HEK293 (cell line): ENCODE measurements at regions not wholly inside any gene's neighbourhood (a gene's known extent, or its start where the extent isn't known, plus 50 kb on each side); places are given as distances from the start of the nearest gene placed in this dataset.

ENCODE experiments used
- CTCF ChIA-PET: fragments of 350-600 bp; formaldehyde crosslinking; extraction: SDS; loops from one replicate; lab custom pipeline; 2021; ENCODE audit warnings: antibody characterized with exemption; lab: Yijun Ruan, JAX
- POLR2A ChIA-PET: fragments of 300-600 bp; formaldehyde crosslinking; extraction: SDS; loops from one replicate; lab custom pipeline; 2020; ENCODE audit warnings: antibody characterized with exemption, inconsistent platforms; lab: Yijun Ruan, JAX
- H3K27ac ChIP-seq: fragments of 200-500 bp; sonication (Bioruptor generic); 2 replicates; pipeline ENCODE4 v1.5.1; 2014; ENCODE audit warnings: low read depth, low read length, control low read depth, inconsistent platforms; ENCODE audit errors: extremely low read depth
- H3K36me3 ChIP-seq, 2 experiments: fragments of 200-500 bp in 1 of 2; sonication (Bioruptor generic) in 1 of 2; 1 replicate in 1 of 2; 2 replicates in 1 of 2; pipeline ENCODE4 v1.5.1; 2014 to 2017; ENCODE audit warnings: inconsistent platforms in 2 of 2, low read length in 2 of 2; ENCODE audit not compliant: control insufficient read depth in 2 of 2, insufficient read depth in 1 of 2
- H3K4me1 ChIP-seq: fragments of 200-500 bp; sonication (Bioruptor generic); 2 replicates; pipeline ENCODE4 v1.5.1; 2014; ENCODE audit warnings: mild to moderate bottlenecking, low read length, inconsistent platforms; ENCODE audit not compliant: control insufficient read depth, insufficient read depth
- H3K4me3 ChIP-seq: 2 replicates; pipeline ENCODE4 v1.5.1; 2011; ENCODE audit warnings: low read depth, mild to moderate bottlenecking, control low read depth, low read length, moderate library complexity
- H3K9me3 ChIP-seq: fragments of 200-500 bp; sonication (Bioruptor generic); 2 replicates; pipeline ENCODE4 v1.5.1; 2014; ENCODE audit warnings: low read depth, low read length, inconsistent platforms; ENCODE audit not compliant: control insufficient read depth, insufficient read depth
- BCL11A ChIP-seq: fragments of 450-650 bp; formaldehyde crosslinking; IDR thresholded peaks from 2 replicates; pipeline ENCODE4 v1.5.1; 2016; ENCODE audit warnings: low read depth, missing biosample characterization, missing genetic modification characterization
- BCL11B ChIP-seq: fragments of 450-650 bp; formaldehyde crosslinking; IDR thresholded peaks from 2 replicates; pipeline ENCODE4 v1.5.1; 2016; ENCODE audit warnings: low read depth, missing biosample characterization, missing genetic modification characterization
- BCL6B ChIP-seq: fragments of 450-650 bp; formaldehyde crosslinking; IDR thresholded peaks from 2 replicates; pipeline ENCODE4 v1.5.1; 2017; ENCODE audit warnings: missing biosample characterization, missing genetic modification characterization
- HIC1 ChIP-seq: fragments of 450-650 bp; formaldehyde crosslinking; IDR thresholded peaks from 2 replicates; pipeline ENCODE4 v1.5.1; 2016; ENCODE audit warnings: missing biosample characterization, missing genetic modification characterization
- KLF1 ChIP-seq: fragments of 450-650 bp; formaldehyde crosslinking; IDR thresholded peaks from 2 replicates; pipeline ENCODE4 v1.5.1; 2016; ENCODE audit warnings: missing biosample characterization, missing genetic modification characterization
- PATZ1 ChIP-seq: fragments of 450-650 bp; formaldehyde crosslinking; IDR thresholded peaks from 2 replicates; pipeline ENCODE4 v1.5.1; 2016; ENCODE audit warnings: missing biosample characterization, missing genetic modification characterization
- REPIN1 ChIP-seq: fragments of 450-650 bp; formaldehyde crosslinking; IDR thresholded peaks from 2 replicates; pipeline ENCODE4 v1.5.1; 2017; ENCODE audit warnings: missing biosample characterization, missing genetic modification characterization, low read depth
- SP3 ChIP-seq: fragments of 450-650 bp; formaldehyde crosslinking; IDR thresholded peaks from 2 replicates; pipeline ENCODE4 v1.5.1; 2016; ENCODE audit warnings: missing biosample characterization, missing genetic modification characterization
- ZBTB10 ChIP-seq: fragments of 450-650 bp; formaldehyde crosslinking; IDR thresholded peaks from 2 replicates; pipeline ENCODE4 v1.5.1; 2016; ENCODE audit warnings: missing biosample characterization, missing genetic modification characterization
- ZNF133 ChIP-seq: fragments of 450-650 bp; formaldehyde crosslinking; IDR thresholded peaks from 2 replicates; pipeline ENCODE4 v1.5.1; 2016; ENCODE audit warnings: missing biosample characterization, missing genetic modification characterization
- ZNF155 ChIP-seq: fragments of 450-650 bp; formaldehyde crosslinking; IDR thresholded peaks from 2 replicates; pipeline ENCODE4 v1.5.1; 2016; ENCODE audit warnings: missing biosample characterization, missing genetic modification characterization
- ZNF350 ChIP-seq: fragments of 450-650 bp; formaldehyde crosslinking; IDR thresholded peaks from 2 replicates; pipeline ENCODE4 v1.5.0; 2017; ENCODE audit warnings: missing biosample characterization, mild to moderate bottlenecking, missing genetic modification characterization
- ZNF544 ChIP-seq: fragments of 450-650 bp; formaldehyde crosslinking; IDR thresholded peaks from 2 replicates; pipeline ENCODE4 v1.5.0; 2017; ENCODE audit warnings: missing biosample characterization, missing genetic modification characterization
- ZNF658 ChIP-seq: fragments of 450-650 bp; formaldehyde crosslinking; IDR thresholded peaks from 2 replicates; pipeline ENCODE4; 2016; ENCODE audit warnings: missing biosample characterization, missing genetic modification characterization
- ZNF704 ChIP-seq: fragments of 450-650 bp; formaldehyde crosslinking; IDR thresholded peaks from 2 replicates; pipeline ENCODE4 v1.5.1; 2016; ENCODE audit warnings: missing biosample characterization, missing genetic modification characterization

- TF ChIP-seq BCL11B (tag by site-specific recombination), result no peak
- no peak for TF ChIP-seq ZNF133
- no peak for TF ChIP-seq ZNF544 (tag by site-specific recombination)
- TF ChIP-seq BCL6B (tag by site-specific recombination), result no peak
- TF ChIP-seq BCL11A (tag by site-specific recombination), result no peak
- TF ChIP-seq ZNF658 (tag by site-specific recombination), result no peak
- no peak for TF ChIP-seq ZNF704
- TF ChIP-seq, all 188 proteins: peak for 0
Observed at GRCh38 chr3:177882124-177882648, 654.0 kb upstream of the KCNMB2 start (continued).

GRCh38 chr3:177883091-177883490 is 653.1 kb upstream of the KCNMB2 start:
- H3K4me3 ChIP-seq, result no peak overlapping the region
- CTCF ChIA-PET, result interaction anchor here (0.6 kb wide), 1 partner anchor 11 kb away, joined by 3 read pairs; no protein-coding TSS in a partner anchor
- POLR2A ChIA-PET, result no interaction called here
- no peaks in the 10 kb centered on the region for H3K4me1 ChIP-seq
- H3K27ac ChIP-seq, result no peak overlapping the region
- H3K36me3 ChIP-seq, result no peaks in the 10 kb centered on the region
- no peaks in the 10 kb centered on the region for H3K9me3 ChIP-seq
- TF ChIP-seq ZNF350, result no peak

GRCh38 chr3:177883957-177884356 is 652.3 kb upstream of the KCNMB2 start:
- POLR2A ChIA-PET, result no interaction called here
- TF ChIP-seq REPIN1 (tag by site-specific recombination) (no peak), BCL6B (tag by site-specific recombination) (no peak)
- no peaks in the 10 kb centered on the region for H3K4me1 ChIP-seq

GRCh38 chr3:177885063-177885462 is 651.2 kb upstream of the KCNMB2 start:
- Histone ChIP-seq H3K9me3 (no peaks in the 10 kb centered on the region), H3K4me1 (no peaks in the 10 kb centered on the region), H3K27ac (no peak overlapping the region), H3K36me3 (no peaks in the 10 kb centered on the region), H3K4me3 (no peak overlapping the region)
- CTCF ChIA-PET, result no interaction called here
- POLR2A ChIA-PET, result no interaction called here
- TF ChIP-seq ZNF155 (tag by site-specific recombination) (no peak), SP3 (tag by site-specific recombination) (no peak), ZBTB10 (tag by site-specific recombination) (no peak), PATZ1 (no peak), KLF1 (tag by site-specific recombination) (no peak), HIC1 (tag by site-specific recombination) (no peak)

More at GRCh38 chr3:177883957-177884356, 652.3 kb upstream of the KCNMB2 start:
- no peak overlapping the region for H3K27ac ChIP-seq
- no peaks in the 10 kb centered on the region for H3K36me3 ChIP-seq
- no peak overlapping the region for H3K4me3 ChIP-seq
- CTCF ChIA-PET, result no interaction called here
- no peaks in the 10 kb centered on the region for H3K9me3 ChIP-seq
